GM10266 (cell line): ENCODE measurements at regions not wholly inside any gene's neighbourhood (a gene's known extent, or its start where the extent isn't known, plus 50 kb on each side); places are given as distances from the start of the nearest gene placed in this dataset.

Experiments
- DNase-seq: peaks from one replicate; pipeline ENCODE4 v3.0.0; 2012; ENCODE audit errors: extremely low spot score
- CTCF ChIP-seq: IDR thresholded peaks from 2 replicates; pipeline ENCODE4 v1.5.1; 2012; ENCODE audit warnings: mild to moderate bottlenecking, low read depth; ENCODE audit not compliant: control insufficient read depth, insufficient read depth; ENCODE audit errors: missing control alignments

DNA sequence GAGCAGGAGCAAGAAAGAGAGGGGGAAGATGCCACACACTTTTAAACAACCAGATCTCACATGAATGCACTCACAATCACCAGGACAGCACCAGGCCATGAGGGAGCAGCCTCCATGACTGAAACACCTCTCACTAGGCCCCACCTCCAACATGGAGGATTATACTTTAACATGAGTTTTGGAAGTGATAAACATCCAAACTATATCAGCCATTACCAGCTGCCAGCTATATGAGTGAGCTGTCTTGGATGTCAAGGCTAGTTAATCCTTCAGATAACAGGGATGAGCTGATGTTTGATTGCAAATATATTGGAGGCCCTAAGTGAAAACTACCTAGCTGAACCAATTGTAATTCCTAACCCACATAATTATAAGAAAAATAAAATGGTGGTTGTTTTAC, 108.4 kb upstream of the DCBLD2 start:
- no peak for TF ChIP-seq CTCF
- DNase-seq = no peak

- no peak for TF ChIP-seq CTCF
- DNase-seq = no peak
Observed at GRCh38 chr3:99006686-99007085, 105.2 kb upstream of the DCBLD2 start.

DNA sequence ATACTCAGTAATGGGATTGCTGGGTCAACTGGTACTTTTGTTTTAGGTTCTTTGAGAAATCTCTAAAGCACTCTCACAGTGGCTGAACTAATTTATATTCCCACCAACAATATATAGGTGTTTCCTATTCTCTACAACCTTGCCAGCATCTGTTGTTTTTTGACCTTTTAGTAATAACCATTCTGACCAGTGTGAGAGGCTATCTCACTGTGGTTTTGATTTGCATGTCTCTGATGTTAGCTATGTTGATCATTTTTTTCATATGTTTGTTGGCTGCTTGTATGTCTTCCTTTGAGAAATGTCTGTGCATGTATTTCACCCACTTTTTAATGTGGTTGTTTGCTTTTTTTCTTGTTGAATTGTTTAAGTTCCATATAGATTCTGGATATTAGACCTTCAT, 98.2 kb upstream of the DCBLD2 start:
- DNase-seq = no peak
- no peak for TF ChIP-seq CTCF

GRCh38 chr3:98994128-98994762, 92.8 kb upstream of the DCBLD2 start:
- peak; percentile 27 for TF ChIP-seq CTCF
- DNase-seq = no peak

- TF ChIP-seq CTCF = peak; percentile 9
Observed at GRCh38 chr3:98991393-98991792, 89.9 kb upstream of the DCBLD2 start.

GRCh38 chr3:98990657-98991056, 89.2 kb upstream of the DCBLD2 start:
- no peak for DNase-seq
- no peak for TF ChIP-seq CTCF

More at GRCh38 chr3:98991393-98991792, 89.9 kb upstream of the DCBLD2 start:
- DNase-seq = no peak

DNA sequence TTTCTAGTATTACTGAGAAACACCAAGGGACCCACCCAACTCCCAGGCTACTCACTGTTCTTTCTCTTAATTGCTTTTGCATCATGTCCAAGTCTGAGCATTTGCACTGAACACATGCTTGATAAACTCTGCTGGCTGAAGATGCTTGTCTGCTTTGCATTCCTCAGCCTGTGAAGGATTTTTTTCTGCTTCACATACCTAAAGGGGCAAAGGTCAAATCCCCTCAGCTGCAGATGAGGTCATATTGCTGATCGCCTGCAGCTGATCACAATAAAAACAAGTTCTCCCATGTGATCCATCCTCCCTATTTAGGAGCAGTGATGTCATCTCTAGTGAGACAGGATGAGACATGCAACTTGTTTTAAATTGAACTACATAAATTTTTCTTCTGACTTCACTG, 84.6 kb upstream of the DCBLD2 start:
- no peak for TF ChIP-seq CTCF
- DNase-seq = no peak
